ENCODE measurements at regions not wholly inside any gene's neighbourhood (a gene's known extent, or its start where the extent isn't known, plus 50 kb on each side); places are given as distances from the start of the nearest gene placed in this dataset.

- no peak for TF ChIP-seq POLR2A (IDR thresholded peaks at IDR 0.05; ENCODE audit: low read depth, low read length)
- no peak for TF ChIP-seq TAF1 (IDR thresholded peaks at IDR 0.05; ENCODE audit: low read depth, low read length)
- TF ChIP-seq SPI1 (IDR thresholded peaks at IDR 0.05; ENCODE audit: low read depth, low read length), result no peak
- no peak for TF ChIP-seq POLR2AphosphoS5 (IDR thresholded peaks at IDR 0.05; ENCODE audit: low read depth, low read length)
Observed at GRCh38 chr18:55988537-55988936, 400.5 kb upstream of the TCF4 start.

Data from GM12891 (cell line).